ENCODE measurements at regions not wholly inside any gene's neighbourhood (a gene's known extent, or its start where the extent isn't known, plus 50 kb on each side); places are given as distances from the start of the nearest gene placed in this dataset.

DNA sequence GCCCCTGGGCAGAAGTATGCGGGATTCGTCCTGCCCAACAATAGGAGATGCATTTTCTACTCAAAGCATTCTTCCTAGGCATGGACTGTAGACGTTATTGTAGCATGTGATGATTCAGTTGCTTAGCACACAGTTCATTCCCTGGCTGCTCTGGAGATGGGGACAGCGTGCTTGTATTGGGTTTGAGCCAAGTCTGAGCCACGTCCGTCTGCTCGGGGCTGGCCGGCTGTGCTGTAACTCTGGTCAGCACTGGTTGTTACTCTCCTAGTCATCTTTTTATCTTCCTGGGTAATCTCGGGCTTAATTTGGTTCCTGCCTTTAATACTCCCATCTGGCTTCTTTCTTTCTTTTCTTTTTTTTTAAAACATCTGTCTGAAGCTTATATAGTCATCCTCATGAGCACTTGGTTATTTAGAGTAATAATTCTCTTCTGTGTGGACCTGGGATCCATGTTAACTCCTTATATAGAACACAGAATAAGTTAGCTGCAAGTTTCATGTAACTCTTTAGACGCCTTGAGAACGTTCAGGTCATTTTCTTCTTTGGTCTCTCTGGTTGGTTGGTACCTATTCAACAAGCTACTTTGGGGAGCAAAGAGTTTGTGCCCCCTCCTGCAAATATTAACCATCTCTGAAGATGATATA, 118.8 kb upstream of the RPS23 start (continued):
- TF ChIP-seq REST (IDR thresholded peaks at IDR 0.05; ENCODE audit: borderline replicate concordance) (peak; percentile 65), REST (CRISPR knock-in tag; IDR thresholded peaks at IDR 0.05; ENCODE audit: low read depth) (no peak), KDM2B (CRISPR knock-in tag; IDR thresholded peaks at IDR 0.05) (no peak), CREM (IDR thresholded peaks at IDR 0.05; ENCODE audit: low read depth) (peak; percentile 28; the same call in 1 of the 2 replicates), TBL1XR1 (IDR thresholded peaks at IDR 0.05; ENCODE audit: low read length in 2 of 2) (no peak), CEBPG (CRISPR knock-in tag; IDR thresholded peaks at IDR 0.05) (no peak), CEBPG (tag; conservative IDR thresholded peaks at IDR 0.05 in 1 of 2, IDR thresholded peaks at IDR 0.05 in 1 of 2) (no peak), ATF1 (CRISPR knock-in tag; IDR thresholded peaks at IDR 0.05) (no peak), ATF1 (tag; IDR thresholded peaks at IDR 0.05) (0 out of 2 replicates have a peak, but pooled peaks have one; percentile 21), DPF2 (IDR thresholded peaks at IDR 0.05) (0 out of 2 replicates have a peak, but pooled peaks have one; percentile 22), GTF3C2 (IDR thresholded peaks at IDR 0.05; ENCODE audit: borderline replicate concordance, extremely low read depth, insufficient read length) (no peak), NFE2 (IDR thresholded peaks at IDR 0.05; ENCODE audit: low read depth) (no peak), POLR2H (tag; IDR thresholded peaks at IDR 0.05; ENCODE audit: low read depth) (no peak)
- TF ChIP-seq, protein P1, sequence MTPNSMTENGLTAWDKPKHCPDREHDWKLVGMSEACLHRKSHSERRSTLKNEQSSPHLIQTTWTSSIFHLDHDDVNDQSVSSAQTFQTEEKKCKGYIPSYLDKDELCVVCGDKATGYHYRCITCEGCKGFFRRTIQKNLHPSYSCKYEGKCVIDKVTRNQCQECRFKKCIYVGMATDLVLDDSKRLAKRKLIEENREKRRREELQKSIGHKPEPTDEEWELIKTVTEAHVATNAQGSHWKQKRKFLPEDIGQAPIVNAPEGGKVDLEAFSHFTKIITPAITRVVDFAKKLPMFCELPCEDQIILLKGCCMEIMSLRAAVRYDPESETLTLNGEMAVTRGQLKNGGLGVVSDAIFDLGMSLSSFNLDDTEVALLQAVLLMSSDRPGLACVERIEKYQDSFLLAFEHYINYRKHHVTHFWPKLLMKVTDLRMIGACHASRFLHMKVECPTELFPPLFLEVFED (CRISPR knock-in tag; conservative IDR thresholded peaks at IDR 0.05), result no peak
- TF ChIP-seq, protein P2, sequence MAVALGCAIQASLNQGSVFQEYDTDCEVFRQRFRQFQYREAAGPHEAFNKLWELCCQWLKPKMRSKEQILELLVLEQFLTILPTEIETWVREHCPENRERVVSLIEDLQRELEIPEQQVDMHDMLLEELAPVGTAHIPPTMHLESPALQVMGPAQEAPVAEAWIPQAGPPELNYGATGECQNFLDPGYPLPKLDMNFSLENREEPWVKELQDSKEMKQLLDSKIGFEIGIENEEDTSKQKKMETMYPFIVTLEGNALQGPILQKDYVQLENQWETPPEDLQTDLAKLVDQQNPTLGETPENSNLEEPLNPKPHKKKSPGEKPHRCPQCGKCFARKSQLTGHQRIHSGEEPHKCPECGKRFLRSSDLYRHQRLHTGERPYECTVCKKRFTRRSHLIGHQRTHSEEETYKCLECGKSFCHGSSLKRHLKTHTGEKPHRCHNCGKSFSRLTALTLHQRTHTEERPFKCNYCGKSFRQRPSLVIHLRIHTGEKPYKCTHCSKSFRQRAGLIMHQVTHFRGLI (CRISPR knock-in tag; IDR thresholded peaks at IDR 0.05), result no peak
